Loucy (cell line): ENCODE measurements at regions not wholly inside any gene's neighbourhood (a gene's known extent, or its start where the extent isn't known, plus 50 kb on each side); places are given as distances from the start of the nearest gene placed in this dataset.

Experiments
- H2AFZ ChIP-seq: fragments of 200-600 bp; sonication (generic); 2 replicates; pipeline ENCODE4 v1.6.0; 2016; ENCODE audit warnings: antibody characterized with exemption, mild to moderate bottlenecking, low read length, moderate library complexity
- H3F3A ChIP-seq: fragments of 200-600 bp; 2 replicates; pipeline ENCODE4 v1.6.0; 2016; ENCODE audit warnings: antibody characterized with exemption, low read depth, mild to moderate bottlenecking
- H3K27me3 ChIP-seq: fragments of 200-600 bp; sonication (generic); 2 replicates; pipeline ENCODE4 v1.6.1; 2014; ENCODE audit warnings: low read length, mild to moderate bottlenecking; ENCODE audit not compliant: insufficient read depth, poor library complexity, severe bottlenecking
- H3K36me3 ChIP-seq: fragments of 200-600 bp; sonication (generic); 2 replicates; pipeline ENCODE4 v1.6.1; 2016; ENCODE audit warnings: low read length; ENCODE audit not compliant: insufficient read depth
- H3K4me1 ChIP-seq: fragments of 200-600 bp; sonication (generic); 2 replicates; pipeline ENCODE4 v1.5.1; 2014; ENCODE audit warnings: low read length, mild to moderate bottlenecking; ENCODE audit not compliant: insufficient read depth, poor library complexity, severe bottlenecking
- H3K4me2 ChIP-seq: fragments of 200-600 bp; sonication (generic); 2 replicates; pipeline ENCODE4 v1.6.0; 2014; ENCODE audit warnings: antibody characterized with exemption, low read length, low read depth, mild to moderate bottlenecking; ENCODE audit not compliant: poor library complexity, severe bottlenecking
- H3K4me3 ChIP-seq: fragments of 200-600 bp; sonication (generic); 2 replicates; pipeline ENCODE4 v1.5.1; 2014; ENCODE audit warnings: low read length, mild to moderate bottlenecking, mixed read lengths; ENCODE audit not compliant: poor library complexity, severe bottlenecking
- H3K79me2 ChIP-seq: fragments of 200-600 bp; sonication (generic); 2 replicates; pipeline ENCODE4 v1.6.1; 2014; ENCODE audit warnings: low read length; ENCODE audit not compliant: insufficient read depth
- H3K9ac ChIP-seq: fragments of 200-600 bp; sonication (generic); 2 replicates; pipeline ENCODE4 v1.6.0; 2014; ENCODE audit warnings: mild to moderate bottlenecking, low read depth, low read length, moderate library complexity; ENCODE audit not compliant: poor library complexity, severe bottlenecking
- H3K9me2 ChIP-seq: fragments of 200-600 bp; sonication (generic); replicated peaks from 2 replicates; pipeline ENCODE4 v1.6.1; 2016; ENCODE audit warnings: low read depth, low read length, mixed read lengths
- H3K9me3 ChIP-seq: fragments of 200-600 bp; sonication (generic); 2 replicates; pipeline ENCODE4 v1.6.1; 2014; ENCODE audit warnings: mild to moderate bottlenecking, antibody characterized with exemption, low read length, low read depth; ENCODE audit not compliant: insufficient read depth
- H4K20me1 ChIP-seq: fragments of 200-600 bp; sonication (generic); 2 replicates; pipeline ENCODE4 v1.6.0; 2014; ENCODE audit warnings: antibody characterized with exemption, low read length, mild to moderate bottlenecking; ENCODE audit not compliant: insufficient read depth, poor library complexity, severe bottlenecking
- EZH2phosphoT487 ChIP-seq: fragments of 200-600 bp; IDR thresholded peaks from 2 replicates; pipeline ENCODE4 v1.6.1; 2018; ENCODE audit warnings: antibody characterized with exemption, mild to moderate bottlenecking, moderate library complexity, borderline replicate concordance
- TF ChIP-seq, protein P1 (sequence below): fragments of 200-600 bp; sonication (generic); conservative IDR thresholded peaks from 2 replicates; pipeline ENCODE4 v1.5.1; 2014; ENCODE audit warnings: mild to moderate bottlenecking, antibody characterized with exemption, low read length

DNA sequence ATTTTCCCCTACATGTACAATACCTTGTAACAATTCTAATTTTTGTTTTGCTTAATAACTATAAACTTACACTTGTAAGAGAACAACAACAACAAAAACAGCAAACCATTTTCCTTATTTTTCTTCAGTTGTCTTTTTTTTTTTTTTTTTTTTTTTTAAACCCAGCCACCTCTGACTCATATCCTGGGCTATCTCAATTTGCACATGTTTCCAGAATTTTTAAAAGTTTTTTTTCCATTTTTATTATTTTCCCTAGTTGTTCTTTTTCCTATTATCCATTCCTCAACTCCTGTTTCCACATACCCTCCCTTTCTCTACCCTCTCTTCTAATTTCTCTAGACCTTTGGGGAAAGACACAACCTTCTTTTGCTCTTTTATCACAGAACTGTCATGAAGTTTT is 112.5 kb downstream of the EFEMP1 start:
- no peaks in the 10 kb centered on the region for H3K79me2 ChIP-seq
- H3K27me3 ChIP-seq = no peaks in the 10 kb centered on the region
- no peak overlapping the region for H2AFZ ChIP-seq
- H4K20me1 ChIP-seq = no peaks in the 10 kb centered on the region
- H3K36me3 ChIP-seq = no peaks in the 10 kb centered on the region
- H3F3A ChIP-seq = no peaks in the 10 kb centered on the region
- H3K9me2 ChIP-seq = no peaks in the 10 kb centered on the region
- H3K9ac ChIP-seq = no peak overlapping the region
- no peaks in the 10 kb centered on the region for H3K4me1 ChIP-seq
- H3K4me2 ChIP-seq = no peak overlapping the region
- H3K4me3 ChIP-seq = no peak overlapping the region
- TF ChIP-seq, protein P1, sequence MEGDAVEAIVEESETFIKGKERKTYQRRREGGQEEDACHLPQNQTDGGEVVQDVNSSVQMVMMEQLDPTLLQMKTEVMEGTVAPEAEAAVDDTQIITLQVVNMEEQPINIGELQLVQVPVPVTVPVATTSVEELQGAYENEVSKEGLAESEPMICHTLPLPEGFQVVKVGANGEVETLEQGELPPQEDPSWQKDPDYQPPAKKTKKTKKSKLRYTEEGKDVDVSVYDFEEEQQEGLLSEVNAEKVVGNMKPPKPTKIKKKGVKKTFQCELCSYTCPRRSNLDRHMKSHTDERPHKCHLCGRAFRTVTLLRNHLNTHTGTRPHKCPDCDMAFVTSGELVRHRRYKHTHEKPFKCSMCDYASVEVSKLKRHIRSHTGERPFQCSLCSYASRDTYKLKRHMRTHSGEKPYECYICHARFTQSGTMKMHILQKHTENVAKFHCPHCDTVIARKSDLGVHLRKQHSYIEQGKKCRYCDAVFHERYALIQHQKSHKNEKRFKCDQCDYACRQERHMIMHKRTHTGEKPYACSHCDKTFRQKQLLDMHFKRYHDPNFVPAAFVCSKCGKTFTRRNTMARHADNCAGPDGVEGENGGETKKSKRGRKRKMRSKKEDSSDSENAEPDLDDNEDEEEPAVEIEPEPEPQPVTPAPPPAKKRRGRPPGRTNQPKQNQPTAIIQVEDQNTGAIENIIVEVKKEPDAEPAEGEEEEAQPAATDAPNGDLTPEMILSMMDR = no peak
- no peaks in the 10 kb centered on the region for H3K9me3 ChIP-seq

DNA sequence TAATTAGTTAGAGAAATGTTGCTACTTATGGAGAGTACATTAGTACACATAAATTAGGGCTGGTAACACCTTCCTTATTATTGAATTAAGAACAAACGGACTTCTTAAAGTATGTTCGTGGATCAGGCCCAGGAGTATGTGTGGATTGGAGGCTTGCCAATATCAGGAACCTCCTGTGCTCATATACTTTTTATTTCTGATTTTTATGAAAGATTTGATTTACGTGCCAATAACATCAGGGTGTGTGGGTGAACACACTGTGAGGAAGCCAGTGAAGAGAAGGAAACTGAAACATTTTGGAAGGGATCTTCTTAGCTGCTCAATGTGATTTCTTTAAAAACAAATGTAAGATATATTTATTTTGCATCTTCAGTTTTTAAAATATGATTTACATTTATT is 113.0 kb downstream of the EFEMP1 start:
- H3K36me3 ChIP-seq = no peaks in the 10 kb centered on the region
- H2AFZ ChIP-seq = no peak overlapping the region
- H3K79me2 ChIP-seq = no peaks in the 10 kb centered on the region
- H4K20me1 ChIP-seq = no peaks in the 10 kb centered on the region
- no peaks in the 10 kb centered on the region for H3K9me2 ChIP-seq
- H3F3A ChIP-seq = no peaks in the 10 kb centered on the region
- no peaks in the 10 kb centered on the region for H3K27me3 ChIP-seq
- H3K4me1 ChIP-seq = no peaks in the 10 kb centered on the region
- no peaks in the 10 kb centered on the region for H3K9me3 ChIP-seq
- no peak for TF ChIP-seq EZH2phosphoT487
- TF ChIP-seq, protein P1 = no peak
- H3K9ac ChIP-seq = no peak overlapping the region
- no peak overlapping the region for H3K4me3 ChIP-seq
- no peak overlapping the region for H3K4me2 ChIP-seq

DNA sequence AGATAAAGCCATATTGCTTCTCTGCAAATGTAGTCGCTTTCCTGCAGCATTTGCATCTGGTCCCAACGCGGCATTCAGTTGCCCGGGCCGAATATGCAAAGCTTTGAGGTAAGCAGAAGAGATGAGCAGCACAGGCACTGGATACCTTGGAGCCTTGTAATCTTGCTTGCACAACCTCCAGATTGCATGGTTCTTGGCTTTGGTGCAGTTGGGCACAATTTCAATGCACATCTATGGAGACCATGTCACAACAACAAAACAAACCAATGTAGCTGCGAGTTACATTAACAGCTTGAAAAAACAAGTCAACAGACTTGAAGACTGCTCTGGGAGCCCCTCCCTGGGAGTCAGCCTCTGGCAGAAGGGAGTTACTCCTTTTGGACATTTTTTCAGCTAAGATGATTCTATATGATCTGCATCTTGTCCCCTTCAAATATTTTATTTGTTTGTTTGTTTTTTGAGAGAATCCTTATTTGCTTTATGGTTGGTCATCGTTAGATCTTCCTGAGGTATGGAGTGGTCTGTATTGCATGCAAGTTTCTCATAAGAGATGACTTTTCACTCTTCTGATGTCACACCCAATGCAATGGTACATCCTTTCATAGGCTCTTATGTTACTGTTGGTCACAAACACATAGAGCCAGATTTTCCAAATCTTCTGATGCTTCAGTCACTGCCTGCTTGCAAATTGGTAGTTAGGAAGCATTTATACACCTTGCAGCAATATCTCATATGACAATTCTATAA is 113.5 kb downstream of the EFEMP1 start:
- no peaks in the 10 kb centered on the region for H3K36me3 ChIP-seq
- H3K79me2 ChIP-seq = no peaks in the 10 kb centered on the region
- no peak for TF ChIP-seq EZH2phosphoT487
- TF ChIP-seq, protein P1 = no peak
- H3K9me3 ChIP-seq = no peaks in the 10 kb centered on the region
- no peaks in the 10 kb centered on the region for H3K27me3 ChIP-seq
- H3K4me1 ChIP-seq = no peaks in the 10 kb centered on the region
- no peak overlapping the region for H2AFZ ChIP-seq
- no peaks in the 10 kb centered on the region for H3K9me2 ChIP-seq
- H3K9ac ChIP-seq = no peak overlapping the region
- H4K20me1 ChIP-seq = no peaks in the 10 kb centered on the region
- no peaks in the 10 kb centered on the region for H3F3A ChIP-seq
- H3K4me2 ChIP-seq = no peak overlapping the region
- H3K4me3 ChIP-seq = no peak overlapping the region
